CD4-positive, CD25-positive, alpha-beta regulatory T cell (primary cell): ENCODE measurements at regions not wholly inside any gene's neighbourhood (a gene's known extent, or its start where the extent isn't known, plus 50 kb on each side); places are given as distances from the start of the nearest gene placed in this dataset.

Source experiments
- ATAC-seq, 2 donors: fragments of 150-1000 bp; cut with Tn5 transposase; one replicate each; pipeline ENCODE4 v1.10.0; 2021; ENCODE audit warnings: low read depth in 2 of 2, moderate number of reproducible peaks in 2 of 2, moderate library complexity in 1 of 2
- DNase-seq, 3 donors: peaks; one replicate each; pipeline versions ENCODE4 v3.0.0 to v3.0.0-alpha.2; 2012 to 2022; ENCODE audit warnings: mixed read lengths in 1 of 3
- H3K27ac ChIP-seq: one replicate; pipeline ENCODE4 v1.7.0; 2013; ENCODE audit warnings: mild to moderate bottlenecking, low read length; ENCODE audit not compliant: insufficient read depth, poor library complexity, severe bottlenecking
- H3K27me3 ChIP-seq: one replicate; pipeline ENCODE4 v1.7.0; 2013; ENCODE audit warnings: low read length; ENCODE audit not compliant: control insufficient read depth, insufficient read depth
- H3K36me3 ChIP-seq: one replicate; pipeline ENCODE4 v1.7.0; 2013; ENCODE audit warnings: mild to moderate bottlenecking, low read length, moderate library complexity; ENCODE audit not compliant: control insufficient read depth, insufficient read depth
- H3K4me1 ChIP-seq: 2 replicates; pipeline ENCODE4 v1.7.0; 2013; ENCODE audit warnings: mild to moderate bottlenecking, low read length; ENCODE audit not compliant: insufficient read depth, control insufficient read depth, poor library complexity, severe bottlenecking
- H3K4me3 ChIP-seq: one replicate; pipeline ENCODE4 v1.7.0; 2013; ENCODE audit warnings: low read depth, mild to moderate bottlenecking, low read length, moderate library complexity
- H3K9me3 ChIP-seq, 2 experiments: 1 replicate in 1 of 2; 2 replicates in 1 of 2; pipeline ENCODE4 v1.7.0; 2013; ENCODE audit warnings: low read length in 2 of 2, mild to moderate bottlenecking in 1 of 2, moderate library complexity in 1 of 2; ENCODE audit not compliant: control insufficient read depth in 2 of 2
- H3K27ac Mint-ChIP-seq, 3 donors: one replicate each; pipeline ENCODE4 v1.8.0; 2020 to 2022; ENCODE audit warnings: mild to moderate bottlenecking in 3 of 3, mixed read lengths in 3 of 3, moderate library complexity in 2 of 3
- H3K27me3 Mint-ChIP-seq: one replicate; pipeline ENCODE4 v1.8.0; 2022; ENCODE audit warnings: mild to moderate bottlenecking, mixed read lengths
- H3K36me3 Mint-ChIP-seq: one replicate; pipeline ENCODE4 v1.8.0; 2020; ENCODE audit warnings: mixed read lengths
- H3K4me1 Mint-ChIP-seq, 4 donors: one replicate each; pipeline ENCODE4 v1.8.0; 2020 to 2022; ENCODE audit warnings: mixed read lengths in 4 of 4, mild to moderate bottlenecking in 1 of 4
- H3K4me3 Mint-ChIP-seq, 4 donors: one replicate each; pipeline ENCODE4 v1.8.0; 2020 to 2022; ENCODE audit warnings: mild to moderate bottlenecking in 4 of 4, mixed read lengths in 4 of 4, moderate library complexity in 3 of 4
- H3K9me3 Mint-ChIP-seq, 7 donors: one replicate each; pipeline ENCODE4 v1.8.0; 2020 to 2022; ENCODE audit warnings: mixed read lengths in 7 of 7, mild to moderate bottlenecking in 3 of 7, moderate library complexity in 2 of 7

DNA sequence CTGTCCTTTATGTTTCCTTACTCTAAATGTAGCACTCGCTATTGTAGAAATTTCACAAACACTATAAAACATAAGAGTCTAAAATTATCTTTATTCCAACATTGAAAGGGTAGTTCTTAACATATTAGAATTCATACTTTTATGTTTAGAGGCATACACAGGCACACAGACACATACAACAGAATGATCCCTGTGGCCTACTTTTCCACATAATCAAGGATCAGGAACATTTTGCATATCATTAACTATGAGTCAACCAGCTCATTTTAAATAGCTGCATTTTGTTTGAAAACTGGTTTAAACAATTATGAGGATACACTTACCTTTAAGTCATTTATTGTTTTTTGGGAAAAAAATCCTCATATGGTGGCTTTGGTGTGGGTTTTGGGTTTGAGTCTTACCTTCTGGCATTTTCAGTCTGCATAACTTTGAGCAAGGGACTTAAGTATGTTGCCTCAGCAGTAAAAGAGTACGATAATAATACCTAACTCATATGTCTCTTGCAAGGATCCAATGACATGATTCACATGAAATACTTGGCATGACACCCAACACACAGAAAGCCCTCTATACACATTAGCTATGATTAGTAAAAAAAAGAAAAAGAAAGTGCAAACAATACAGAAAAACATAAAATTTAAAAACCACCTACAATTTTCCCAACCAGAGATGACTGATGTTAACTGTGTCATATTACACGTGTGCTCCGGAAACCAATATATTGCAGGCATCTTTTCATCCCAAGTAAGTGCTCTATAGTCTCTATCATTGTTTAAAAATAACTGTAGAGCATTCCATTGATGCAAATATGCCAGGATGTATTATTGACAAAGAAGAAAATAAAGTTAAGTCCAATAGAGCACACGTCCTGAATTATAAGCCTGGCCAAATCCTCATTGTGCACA, 213.1 kb upstream of the ADAMTS9 start:
- no peak overlapping the region for H3K4me3 Mint-ChIP-seq
- DNase-seq (no peak), ATAC-seq (no peak)
- Histone ChIP-seq H3K4me3 (no peak overlapping the region), H3K9me3 (no peaks in the 10 kb centered on the region), H3K36me3 (no peaks in the 10 kb centered on the region), H3K4me1 (no peaks in the 10 kb centered on the region), H3K27ac (no peak overlapping the region), H3K27me3 (no peaks in the 10 kb centered on the region)
- H3K27ac Mint-ChIP-seq, result no peak overlapping the region
- peaks cover 0 to 9% (median 5%) of the 10 kb centered on the region in 7 donors for H3K9me3 Mint-ChIP-seq
- no peaks in the 10 kb centered on the region for H3K4me1 Mint-ChIP-seq
- no peaks in the 10 kb centered on the region for H3K27me3 Mint-ChIP-seq
- H3K36me3 Mint-ChIP-seq, result no peaks in the 10 kb centered on the region

GRCh38 chr3:64900156-64900555, 212.4 kb upstream of the ADAMTS9 start:
- H3K4me1 ChIP-seq, result no peaks in the 10 kb centered on the region
- no peaks in the 10 kb centered on the region for H3K27me3 ChIP-seq
- Mint-ChIP-seq H3K27ac (no peak overlapping the region), H3K9me3 (peaks cover 0 to 9% (median 4%) of the 10 kb centered on the region in 7 donors), H3K4me1 (no peaks in the 10 kb centered on the region), H3K4me3 (no peak overlapping the region), H3K27me3 (no peaks in the 10 kb centered on the region), H3K36me3 (no peaks in the 10 kb centered on the region)
- no peaks in the 10 kb centered on the region for H3K36me3 ChIP-seq
- H3K9me3 ChIP-seq, result no peaks in the 10 kb centered on the region
- H3K27ac ChIP-seq, result no peak overlapping the region
- ATAC-seq (no peak), DNase-seq (no peak)
- H3K4me3 ChIP-seq, result no peak overlapping the region

DNA sequence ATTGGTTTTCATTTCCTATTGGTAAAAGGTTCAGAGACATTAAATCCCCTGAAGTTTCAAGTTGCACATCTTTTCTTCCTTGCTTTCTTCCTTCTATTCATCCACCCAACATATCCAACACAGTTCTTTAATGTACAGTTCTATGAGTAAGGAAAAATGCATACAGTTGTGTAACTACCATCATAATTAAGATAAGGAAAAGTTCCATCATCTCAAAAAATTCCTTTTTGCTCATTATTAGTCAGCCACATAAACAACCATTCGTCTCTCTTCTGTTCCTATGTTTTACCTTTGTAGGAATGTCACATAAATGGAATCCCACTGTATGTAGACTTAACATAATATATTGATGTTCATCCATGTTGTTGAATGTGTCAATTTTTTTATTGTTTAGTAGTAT, 211.1 kb upstream of the ADAMTS9 start:
- ATAC-seq (no peak), DNase-seq (no peak)
- Mint-ChIP-seq H3K27me3 (no peaks in the 10 kb centered on the region), H3K4me3 (no peak overlapping the region), H3K9me3 (peaks cover 0 to 9% (median 3%) of the 10 kb centered on the region in 7 donors), H3K27ac (no peak overlapping the region), H3K36me3 (no peaks in the 10 kb centered on the region), H3K4me1 (no peaks in the 10 kb centered on the region)
- Histone ChIP-seq H3K27ac (no peak overlapping the region), H3K36me3 (no peaks in the 10 kb centered on the region), H3K9me3 (no peaks in the 10 kb centered on the region), H3K27me3 (no peaks in the 10 kb centered on the region), H3K4me3 (no peak overlapping the region), H3K4me1 (no peaks in the 10 kb centered on the region)

DNA sequence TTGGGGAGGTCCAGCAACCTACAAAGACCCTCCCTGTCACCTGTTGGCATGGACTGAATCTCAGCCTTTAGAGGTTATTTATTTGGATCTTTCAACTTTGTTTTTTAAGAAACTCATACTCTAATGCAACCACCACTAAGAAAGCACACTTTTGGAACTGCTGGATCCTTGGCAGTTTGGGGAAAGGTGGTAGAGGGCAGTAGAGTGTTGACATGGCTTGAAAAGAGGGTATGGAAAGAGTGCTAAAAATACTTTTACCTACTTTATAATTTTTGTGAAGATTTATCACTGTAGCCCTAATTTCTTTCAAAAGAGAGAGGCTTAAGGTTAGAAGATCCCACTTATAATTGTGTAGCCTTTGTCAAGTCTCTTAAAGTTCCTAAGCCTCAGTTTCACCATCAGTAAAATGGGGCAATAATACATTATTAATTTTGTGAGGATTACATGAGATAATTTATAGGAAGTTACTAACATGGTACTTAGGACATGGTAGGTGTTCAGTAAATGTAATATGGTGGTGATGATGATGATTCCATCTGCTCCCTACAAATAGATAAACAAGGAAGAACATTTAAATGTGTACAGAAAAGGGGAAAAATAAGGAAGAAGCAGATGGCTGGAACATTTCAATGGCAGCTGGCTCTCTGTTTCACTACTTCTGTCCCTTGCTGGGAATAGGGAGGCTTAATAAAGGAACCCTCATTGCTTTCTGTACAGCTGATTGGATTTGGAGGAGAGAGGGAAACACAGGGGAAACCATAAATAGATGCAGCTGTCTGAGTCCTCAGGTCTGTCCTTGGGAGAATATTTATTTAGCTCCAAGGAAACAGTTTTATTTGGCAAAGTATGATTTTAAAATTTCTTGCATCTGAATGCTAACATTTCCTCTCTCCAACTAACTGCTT, 208.4 kb upstream of the ADAMTS9 start:
- H3K27me3 ChIP-seq, result no peaks in the 10 kb centered on the region
- peaks cover 0 to 9% (median 3%) of the 10 kb centered on the region in 7 donors for H3K9me3 Mint-ChIP-seq
- no peak for ATAC-seq
- no peak overlapping the region for H3K27ac Mint-ChIP-seq
- no peaks in the 10 kb centered on the region for H3K36me3 Mint-ChIP-seq
- no peak overlapping the region for H3K4me3 ChIP-seq
- H3K36me3 ChIP-seq, result no peaks in the 10 kb centered on the region
- H3K4me3 Mint-ChIP-seq, result no peak overlapping the region
- H3K4me1 ChIP-seq, result no peaks in the 10 kb centered on the region
- no peaks in the 10 kb centered on the region for H3K4me1 Mint-ChIP-seq
- no peaks in the 10 kb centered on the region for H3K9me3 ChIP-seq
- no peak for DNase-seq
- H3K27me3 Mint-ChIP-seq, result no peaks in the 10 kb centered on the region
- H3K27ac ChIP-seq, result no peak overlapping the region

DNA sequence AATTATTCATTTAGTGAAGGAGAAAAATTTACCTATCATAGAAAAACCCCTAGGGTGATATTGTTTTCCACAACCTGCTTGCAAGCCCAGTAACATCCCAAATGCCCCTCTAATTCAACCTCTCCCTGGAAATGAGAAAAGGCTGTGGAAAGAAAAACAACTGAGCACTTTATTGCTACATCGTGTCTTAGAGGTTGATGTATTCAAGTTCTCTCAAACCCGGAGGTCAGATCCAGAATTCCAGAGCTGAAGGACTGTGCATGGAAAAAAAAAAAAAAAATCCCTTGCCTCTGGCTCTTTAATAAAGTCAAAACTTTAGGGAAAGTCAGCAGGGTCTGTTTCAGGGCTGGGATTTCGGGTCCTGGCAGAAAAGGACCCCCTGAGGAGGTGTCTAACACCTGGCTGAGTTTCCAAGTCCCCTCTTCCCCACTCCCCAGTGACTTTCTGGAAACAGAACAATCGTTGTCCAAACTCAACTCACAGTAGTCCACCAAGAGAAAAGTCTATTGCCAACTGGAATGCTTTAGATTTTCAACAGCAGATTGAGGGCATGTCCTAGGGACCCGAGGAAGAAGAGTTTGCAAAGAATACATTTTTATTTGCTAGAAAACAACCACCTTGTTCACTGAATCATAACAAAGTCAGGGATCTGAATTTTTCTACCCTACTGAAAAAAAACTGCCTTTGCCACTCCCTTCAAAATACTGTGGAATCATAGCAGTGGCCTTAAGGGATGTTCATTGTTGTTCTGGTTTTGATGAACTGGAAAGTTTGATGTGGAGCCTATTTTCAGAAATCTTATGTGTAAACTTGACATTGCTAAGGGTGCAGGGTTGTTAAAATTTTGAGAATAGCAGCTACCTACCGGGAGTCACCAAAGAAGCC, 207.5 kb upstream of the ADAMTS9 start:
- no peaks in the 10 kb centered on the region for H3K36me3 Mint-ChIP-seq
- ATAC-seq, result no peak

GRCh38 chr3:64894006-64894405, 206.2 kb upstream of the ADAMTS9 start:
- H3K27ac Mint-ChIP-seq, result no peak overlapping the region
- Histone ChIP-seq H3K4me3 (no peak overlapping the region), H3K36me3 (no peaks in the 10 kb centered on the region), H3K27me3 (no peaks in the 10 kb centered on the region), H3K4me1 (no peaks in the 10 kb centered on the region), H3K9me3 (no peaks in the 10 kb centered on the region), H3K27ac (no peak overlapping the region)
- H3K36me3 Mint-ChIP-seq, result no peaks in the 10 kb centered on the region
- H3K4me1 Mint-ChIP-seq, result no peaks in the 10 kb centered on the region
- no peak overlapping the region for H3K4me3 Mint-ChIP-seq
- ATAC-seq (no peak), DNase-seq (no peak)
- H3K27me3 Mint-ChIP-seq, result no peaks in the 10 kb centered on the region
- H3K9me3 Mint-ChIP-seq, result peaks cover 0 to 7% (median 5%) of the 10 kb centered on the region in 7 donors

More for the DNA sequence above, 207.5 kb upstream of the ADAMTS9 start:
- Mint-ChIP-seq H3K4me3 (no peak overlapping the region), H3K9me3 (peaks cover 0 to 9% (median 5%) of the 10 kb centered on the region in 7 donors), H3K4me1 (no peaks in the 10 kb centered on the region), H3K27ac (no peak overlapping the region), H3K27me3 (no peaks in the 10 kb centered on the region)
- Histone ChIP-seq H3K4me3 (no peak overlapping the region), H3K4me1 (no peaks in the 10 kb centered on the region), H3K36me3 (no peaks in the 10 kb centered on the region), H3K27ac (no peak overlapping the region), H3K9me3 (no peaks in the 10 kb centered on the region), H3K27me3 (no peaks in the 10 kb centered on the region)
- no peak for DNase-seq

- Mint-ChIP-seq H3K4me3 (no peak overlapping the region), H3K9me3 (peaks cover 0 to 5% (median 4%) of the 10 kb centered on the region in 7 donors), H3K27me3 (no peaks in the 10 kb centered on the region), H3K27ac (no peak overlapping the region), H3K4me1 (no peaks in the 10 kb centered on the region), H3K36me3 (no peaks in the 10 kb centered on the region)
- no peaks in the 10 kb centered on the region for H3K36me3 ChIP-seq
- no peak overlapping the region for H3K4me3 ChIP-seq
- H3K27ac ChIP-seq, result no peak overlapping the region
- no peaks in the 10 kb centered on the region for H3K9me3 ChIP-seq
- DNase-seq (no peak), ATAC-seq (no peak)
- no peaks in the 10 kb centered on the region for H3K4me1 ChIP-seq
- no peaks in the 10 kb centered on the region for H3K27me3 ChIP-seq
Measured at GRCh38 chr3:64892671-64893309, 205.0 kb upstream of the ADAMTS9 start.
